Liver (tissue), 3 donors: ENCODE measurements at regions not wholly inside any gene's neighbourhood (a gene's known extent, or its start where the extent isn't known, plus 50 kb on each side); places are given as distances from the start of the nearest gene placed in this dataset.

Experiments used
- EGR1 ChIP-seq, 2 donors: IDR thresholded peaks; 2 replicates each; pipeline ENCODE4 v1.6.1; 2016 to 2018; ENCODE audit warnings: antibody characterized with exemption in 2 of 2, low read depth in 2 of 2
- GABPA ChIP-seq, 2 donors: IDR thresholded peaks in 1 of 2; conservative IDR thresholded peaks in 1 of 2; 2 replicates each; pipeline ENCODE4 v1.6.1; 2016; ENCODE audit warnings: antibody characterized with exemption in 2 of 2, mild to moderate bottlenecking in 1 of 2, moderate library complexity in 1 of 2
- HNF4A ChIP-seq, 2 donors: conservative IDR thresholded peaks; 2 replicates each; pipeline ENCODE4 v1.6.1; 2016; ENCODE audit warnings: antibody characterized with exemption in 2 of 2, mild to moderate bottlenecking in 2 of 2
- TAF1 ChIP-seq: conservative IDR thresholded peaks from 2 replicates; pipeline ENCODE4 v1.6.1; 2016; ENCODE audit warnings: antibody characterized with exemption, mild to moderate bottlenecking
- TF ChIP-seq, protein P1 (sequence below): fragments of 150-350 bp; IDR thresholded peaks from 2 replicates; pipeline ENCODE4 v1.5.1; 2017; ENCODE audit warnings: improper control_type of control experiment, low read depth, low read length; ENCODE audit not compliant: missing input control
- TF ChIP-seq, protein P2 (sequence below): IDR thresholded peaks from 2 replicates; pipeline ENCODE4 v1.6.1; 2016; ENCODE audit warnings: antibody characterized with exemption
- TF ChIP-seq, protein P3 (sequence below): IDR thresholded peaks from 2 replicates; pipeline ENCODE4 v1.6.1; 2016; ENCODE audit warnings: antibody characterized with exemption
- TF ChIP-seq, protein P4 (sequence below): IDR thresholded peaks from 2 replicates; pipeline ENCODE4 v1.6.1; 2016; ENCODE audit warnings: antibody characterized with exemption
- TF ChIP-seq, protein P5 (sequence below): IDR thresholded peaks from 2 replicates; pipeline ENCODE4 v1.6.1; 2016; ENCODE audit warnings: antibody characterized with exemption, mild to moderate bottlenecking
- donor health status: healthy.
- donor health status: healthy.

- TF ChIP-seq, protein P1, sequence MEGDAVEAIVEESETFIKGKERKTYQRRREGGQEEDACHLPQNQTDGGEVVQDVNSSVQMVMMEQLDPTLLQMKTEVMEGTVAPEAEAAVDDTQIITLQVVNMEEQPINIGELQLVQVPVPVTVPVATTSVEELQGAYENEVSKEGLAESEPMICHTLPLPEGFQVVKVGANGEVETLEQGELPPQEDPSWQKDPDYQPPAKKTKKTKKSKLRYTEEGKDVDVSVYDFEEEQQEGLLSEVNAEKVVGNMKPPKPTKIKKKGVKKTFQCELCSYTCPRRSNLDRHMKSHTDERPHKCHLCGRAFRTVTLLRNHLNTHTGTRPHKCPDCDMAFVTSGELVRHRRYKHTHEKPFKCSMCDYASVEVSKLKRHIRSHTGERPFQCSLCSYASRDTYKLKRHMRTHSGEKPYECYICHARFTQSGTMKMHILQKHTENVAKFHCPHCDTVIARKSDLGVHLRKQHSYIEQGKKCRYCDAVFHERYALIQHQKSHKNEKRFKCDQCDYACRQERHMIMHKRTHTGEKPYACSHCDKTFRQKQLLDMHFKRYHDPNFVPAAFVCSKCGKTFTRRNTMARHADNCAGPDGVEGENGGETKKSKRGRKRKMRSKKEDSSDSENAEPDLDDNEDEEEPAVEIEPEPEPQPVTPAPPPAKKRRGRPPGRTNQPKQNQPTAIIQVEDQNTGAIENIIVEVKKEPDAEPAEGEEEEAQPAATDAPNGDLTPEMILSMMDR = no peak
- TF ChIP-seq GABPA (IDR thresholded peaks at IDR 0.05 in 1 of 2, conservative IDR thresholded peaks at IDR 0.05 in 1 of 2) (no peak), HNF4A (conservative IDR thresholded peaks at IDR 0.05) (no peak), TAF1 (no peak), EGR1 (IDR thresholded peaks at IDR 0.05; ENCODE audit: low read depth in 2 of 2) (no peak)
- TF ChIP-seq, protein P2, sequence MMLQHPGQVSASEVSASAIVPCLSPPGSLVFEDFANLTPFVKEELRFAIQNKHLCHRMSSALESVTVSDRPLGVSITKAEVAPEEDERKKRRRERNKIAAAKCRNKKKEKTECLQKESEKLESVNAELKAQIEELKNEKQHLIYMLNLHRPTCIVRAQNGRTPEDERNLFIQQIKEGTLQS = no peak
- TF ChIP-seq, protein P3, sequence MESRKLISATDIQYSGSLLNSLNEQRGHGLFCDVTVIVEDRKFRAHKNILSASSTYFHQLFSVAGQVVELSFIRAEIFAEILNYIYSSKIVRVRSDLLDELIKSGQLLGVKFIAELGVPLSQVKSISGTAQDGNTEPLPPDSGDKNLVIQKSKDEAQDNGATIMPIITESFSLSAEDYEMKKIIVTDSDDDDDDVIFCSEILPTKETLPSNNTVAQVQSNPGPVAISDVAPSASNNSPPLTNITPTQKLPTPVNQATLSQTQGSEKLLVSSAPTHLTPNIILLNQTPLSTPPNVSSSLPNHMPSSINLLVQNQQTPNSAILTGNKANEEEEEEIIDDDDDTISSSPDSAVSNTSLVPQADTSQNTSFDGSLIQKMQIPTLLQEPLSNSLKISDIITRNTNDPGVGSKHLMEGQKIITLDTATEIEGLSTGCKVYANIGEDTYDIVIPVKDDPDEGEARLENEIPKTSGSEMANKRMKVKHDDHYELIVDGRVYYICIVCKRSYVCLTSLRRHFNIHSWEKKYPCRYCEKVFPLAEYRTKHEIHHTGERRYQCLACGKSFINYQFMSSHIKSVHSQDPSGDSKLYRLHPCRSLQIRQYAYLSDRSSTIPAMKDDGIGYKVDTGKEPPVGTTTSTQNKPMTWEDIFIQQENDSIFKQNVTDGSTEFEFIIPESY = no peak
- TF ChIP-seq, protein P4, sequence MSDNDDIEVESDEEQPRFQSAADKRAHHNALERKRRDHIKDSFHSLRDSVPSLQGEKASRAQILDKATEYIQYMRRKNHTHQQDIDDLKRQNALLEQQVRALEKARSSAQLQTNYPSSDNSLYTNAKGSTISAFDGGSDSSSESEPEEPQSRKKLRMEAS = no peak
- TF ChIP-seq, protein P5, sequence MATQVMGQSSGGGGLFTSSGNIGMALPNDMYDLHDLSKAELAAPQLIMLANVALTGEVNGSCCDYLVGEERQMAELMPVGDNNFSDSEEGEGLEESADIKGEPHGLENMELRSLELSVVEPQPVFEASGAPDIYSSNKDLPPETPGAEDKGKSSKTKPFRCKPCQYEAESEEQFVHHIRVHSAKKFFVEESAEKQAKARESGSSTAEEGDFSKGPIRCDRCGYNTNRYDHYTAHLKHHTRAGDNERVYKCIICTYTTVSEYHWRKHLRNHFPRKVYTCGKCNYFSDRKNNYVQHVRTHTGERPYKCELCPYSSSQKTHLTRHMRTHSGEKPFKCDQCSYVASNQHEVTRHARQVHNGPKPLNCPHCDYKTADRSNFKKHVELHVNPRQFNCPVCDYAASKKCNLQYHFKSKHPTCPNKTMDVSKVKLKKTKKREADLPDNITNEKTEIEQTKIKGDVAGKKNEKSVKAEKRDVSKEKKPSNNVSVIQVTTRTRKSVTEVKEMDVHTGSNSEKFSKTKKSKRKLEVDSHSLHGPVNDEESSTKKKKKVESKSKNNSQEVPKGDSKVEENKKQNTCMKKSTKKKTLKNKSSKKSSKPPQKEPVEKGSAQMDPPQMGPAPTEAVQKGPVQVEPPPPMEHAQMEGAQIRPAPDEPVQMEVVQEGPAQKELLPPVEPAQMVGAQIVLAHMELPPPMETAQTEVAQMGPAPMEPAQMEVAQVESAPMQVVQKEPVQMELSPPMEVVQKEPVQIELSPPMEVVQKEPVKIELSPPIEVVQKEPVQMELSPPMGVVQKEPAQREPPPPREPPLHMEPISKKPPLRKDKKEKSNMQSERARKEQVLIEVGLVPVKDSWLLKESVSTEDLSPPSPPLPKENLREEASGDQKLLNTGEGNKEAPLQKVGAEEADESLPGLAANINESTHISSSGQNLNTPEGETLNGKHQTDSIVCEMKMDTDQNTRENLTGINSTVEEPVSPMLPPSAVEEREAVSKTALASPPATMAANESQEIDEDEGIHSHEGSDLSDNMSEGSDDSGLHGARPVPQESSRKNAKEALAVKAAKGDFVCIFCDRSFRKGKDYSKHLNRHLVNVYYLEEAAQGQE = no peak
Observed at GRCh38 chr9:81268048-81268447, 421.3 kb downstream of the TLE1 start.
